ENCODE measurements at regions not wholly inside any gene's neighbourhood (a gene's known extent, or its start where the extent isn't known, plus 50 kb on each side); places are given as distances from the start of the nearest gene placed in this dataset.

DNA sequence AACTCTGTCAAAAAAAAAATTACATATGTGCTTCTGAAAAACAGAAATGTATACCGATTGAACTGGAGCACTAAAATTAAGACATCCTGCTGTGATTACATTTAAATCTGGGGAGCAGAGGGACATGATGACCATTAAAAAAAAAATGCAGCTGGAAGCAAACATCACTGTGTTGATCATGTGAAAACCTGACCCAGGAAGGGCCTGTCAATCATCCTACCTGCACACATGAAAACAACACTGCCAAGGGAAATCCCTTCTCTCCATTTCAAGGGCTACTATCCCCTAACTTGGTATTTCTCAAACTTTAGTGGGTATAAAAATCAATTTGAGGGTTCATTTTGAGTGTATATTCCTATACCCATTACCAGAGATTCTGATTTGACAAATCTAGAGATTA lies 719.9 kb upstream of the CBLB start:
- Histone ChIP-seq H4K20me1 (ENCODE audit: insufficient read depth, poor library complexity, severe bottlenecking) (no peaks in the 10 kb centered on the region), H3K9me3 (ENCODE audit: low read depth) (no peaks in the 10 kb centered on the region), H3K79me2 (no peaks in the 10 kb centered on the region), H3K27me3 (no peaks in the 10 kb centered on the region), H3K9me2 (replicated peaks; ENCODE audit: insufficient read depth) (no peaks in the 10 kb centered on the region), H3K4me3 (no peak overlapping the region), H3K4me1 (ENCODE audit: insufficient read depth) (no peaks in the 10 kb centered on the region), H2AFZ (no peak overlapping the region), H3K36me3 (replicated peaks; ENCODE audit: insufficient read depth, low read depth) (no peaks in the 10 kb centered on the region), H3K4me2 (no peak overlapping the region), H3K27ac (no peak overlapping the region)
- TF ChIP-seq, protein P1, sequence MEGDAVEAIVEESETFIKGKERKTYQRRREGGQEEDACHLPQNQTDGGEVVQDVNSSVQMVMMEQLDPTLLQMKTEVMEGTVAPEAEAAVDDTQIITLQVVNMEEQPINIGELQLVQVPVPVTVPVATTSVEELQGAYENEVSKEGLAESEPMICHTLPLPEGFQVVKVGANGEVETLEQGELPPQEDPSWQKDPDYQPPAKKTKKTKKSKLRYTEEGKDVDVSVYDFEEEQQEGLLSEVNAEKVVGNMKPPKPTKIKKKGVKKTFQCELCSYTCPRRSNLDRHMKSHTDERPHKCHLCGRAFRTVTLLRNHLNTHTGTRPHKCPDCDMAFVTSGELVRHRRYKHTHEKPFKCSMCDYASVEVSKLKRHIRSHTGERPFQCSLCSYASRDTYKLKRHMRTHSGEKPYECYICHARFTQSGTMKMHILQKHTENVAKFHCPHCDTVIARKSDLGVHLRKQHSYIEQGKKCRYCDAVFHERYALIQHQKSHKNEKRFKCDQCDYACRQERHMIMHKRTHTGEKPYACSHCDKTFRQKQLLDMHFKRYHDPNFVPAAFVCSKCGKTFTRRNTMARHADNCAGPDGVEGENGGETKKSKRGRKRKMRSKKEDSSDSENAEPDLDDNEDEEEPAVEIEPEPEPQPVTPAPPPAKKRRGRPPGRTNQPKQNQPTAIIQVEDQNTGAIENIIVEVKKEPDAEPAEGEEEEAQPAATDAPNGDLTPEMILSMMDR (IDR thresholded peaks at IDR 0.05; ENCODE audit: poor library complexity), result no peak
- no peak for DNase-seq (ENCODE audit: low spot score)
- 95% methylated on average over 1 of the region's 1 CpG for WGBS (ENCODE audit: low lambda C conversion rate, missing lambda C conversion rate)

DNA sequence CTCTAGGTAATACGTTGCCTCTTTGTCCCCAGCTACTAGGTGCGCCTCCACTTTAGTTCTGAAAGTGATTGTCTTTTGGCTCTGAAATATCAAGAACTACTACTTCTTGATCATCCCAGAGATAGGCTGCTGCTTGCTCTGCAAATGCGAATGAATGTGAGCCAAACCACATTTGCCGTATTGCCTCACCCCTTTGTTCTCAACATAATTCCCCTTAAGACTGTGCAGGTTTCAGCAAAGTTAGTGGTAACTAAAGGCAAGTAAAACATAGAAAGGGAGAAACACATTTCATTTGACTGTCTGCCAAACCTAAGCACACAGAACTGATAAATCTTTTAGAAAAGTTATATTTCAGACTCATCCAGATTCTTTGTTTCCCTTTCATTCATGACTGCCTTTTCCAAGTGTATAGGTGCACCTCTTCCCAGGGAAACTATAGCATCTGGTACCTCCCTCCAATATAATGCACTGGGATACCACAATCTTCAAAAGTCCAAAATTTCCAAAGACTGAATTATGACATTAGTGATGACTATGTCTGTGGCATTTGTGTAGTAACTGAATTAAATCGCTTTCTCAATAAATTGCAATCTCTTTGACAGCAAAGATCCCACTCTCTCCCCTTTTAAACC lies 720.6 kb upstream of the CBLB start:
- Histone ChIP-seq H3K36me3 (replicated peaks; ENCODE audit: insufficient read depth, low read depth) (no peaks in the 10 kb centered on the region), H3K4me3 (no peak overlapping the region), H3K4me2 (peak overlapping the region; percentile 29), H4K20me1 (ENCODE audit: insufficient read depth, poor library complexity, severe bottlenecking) (no peaks in the 10 kb centered on the region), H3K4me1 (ENCODE audit: insufficient read depth) (no peaks in the 10 kb centered on the region), H3K79me2 (no peaks in the 10 kb centered on the region), H3K27ac (no peak overlapping the region), H3K9me2 (replicated peaks; ENCODE audit: insufficient read depth) (no peaks in the 10 kb centered on the region), H2AFZ (no peak overlapping the region), H3K9me3 (ENCODE audit: low read depth) (no peaks in the 10 kb centered on the region), H3K27me3 (no peaks in the 10 kb centered on the region)
- no peak for DNase-seq (ENCODE audit: low spot score)
- TF ChIP-seq EZH2phosphoT487 (IDR thresholded peaks at IDR 0.05; ENCODE audit: low read depth, severe bottlenecking, unreplicated experiment), result no peak
- TF ChIP-seq EZH2 (IDR thresholded peaks at IDR 0.05; ENCODE audit: borderline replicate concordance), result no peak
- TF ChIP-seq, protein P1 (IDR thresholded peaks at IDR 0.05; ENCODE audit: poor library complexity), result no peak
- 82% methylated on average over 5 of the region's 5 CpGs for WGBS (ENCODE audit: low lambda C conversion rate, missing lambda C conversion rate)

DNA sequence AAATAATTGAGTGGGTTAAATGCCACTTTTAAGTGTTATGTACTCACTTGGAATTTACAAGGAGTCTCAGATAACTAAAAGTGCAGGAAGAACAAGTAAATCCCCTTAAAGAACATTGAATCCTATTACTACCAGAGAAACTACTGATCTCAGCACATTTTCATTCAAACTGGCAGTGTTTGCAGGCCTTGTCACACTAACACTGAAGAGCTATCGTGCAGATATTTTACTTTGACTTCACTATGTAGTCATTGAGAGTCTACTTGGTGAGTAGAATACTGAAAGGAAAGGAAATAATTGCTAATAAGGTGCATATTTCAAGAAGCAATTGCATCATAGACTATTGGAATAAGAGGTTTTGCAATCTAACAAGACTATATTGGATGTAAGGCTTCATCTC lies 721.4 kb upstream of the CBLB start:
- Histone ChIP-seq H3K36me3 (replicated peaks; ENCODE audit: insufficient read depth, low read depth) (no peaks in the 10 kb centered on the region), H3K9me3 (ENCODE audit: low read depth) (no peaks in the 10 kb centered on the region), H3K4me3 (no peak overlapping the region), H3K9me2 (replicated peaks; ENCODE audit: insufficient read depth) (no peaks in the 10 kb centered on the region), H2AFZ (no peak overlapping the region), H3K79me2 (no peaks in the 10 kb centered on the region), H3K4me2 (no peak overlapping the region), H3K27me3 (no peaks in the 10 kb centered on the region), H3K4me1 (ENCODE audit: insufficient read depth) (no peaks in the 10 kb centered on the region), H4K20me1 (ENCODE audit: insufficient read depth, poor library complexity, severe bottlenecking) (no peaks in the 10 kb centered on the region), H3K27ac (no peak overlapping the region)
- 45% methylated on average over 1 of the region's 1 CpG for WGBS (ENCODE audit: low lambda C conversion rate, missing lambda C conversion rate)
- TF ChIP-seq, protein P1 (IDR thresholded peaks at IDR 0.05; ENCODE audit: poor library complexity), result no peak
- TF ChIP-seq EZH2phosphoT487 (IDR thresholded peaks at IDR 0.05; ENCODE audit: low read depth, severe bottlenecking, unreplicated experiment) (no peak), EZH2 (IDR thresholded peaks at IDR 0.05; ENCODE audit: borderline replicate concordance) (no peak)
- DNase-seq (ENCODE audit: low spot score), result no peak

DNA sequence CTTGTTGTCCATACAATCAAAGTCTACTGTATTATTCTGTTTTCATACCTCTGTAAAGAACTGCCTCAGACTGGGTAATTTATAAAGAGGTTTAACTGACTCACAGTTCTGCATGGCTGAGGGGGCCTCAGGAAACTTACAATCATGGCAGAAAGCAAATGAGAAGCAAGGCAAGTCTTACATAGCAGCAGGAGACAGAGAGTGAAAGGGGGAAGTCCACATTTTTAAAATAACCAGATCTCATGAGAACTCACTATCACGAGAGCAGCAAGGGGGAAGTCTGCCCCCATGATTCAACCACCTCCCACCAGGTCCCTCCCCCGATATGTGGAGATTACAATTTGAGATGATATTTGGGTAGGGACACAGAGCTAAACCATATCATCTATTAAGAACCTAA lies 724.6 kb upstream of the CBLB start:
- Histone ChIP-seq H3K9me2 (replicated peaks; ENCODE audit: insufficient read depth) (no peaks in the 10 kb centered on the region), H3K27me3 (no peaks in the 10 kb centered on the region), H3K27ac (no peak overlapping the region), H3K9me3 (ENCODE audit: low read depth) (no peaks in the 10 kb centered on the region), H3K4me3 (no peak overlapping the region), H3K79me2 (no peaks in the 10 kb centered on the region), H3K4me1 (ENCODE audit: insufficient read depth) (no peaks in the 10 kb centered on the region), H2AFZ (no peak overlapping the region), H3K36me3 (replicated peaks; ENCODE audit: insufficient read depth, low read depth) (no peaks in the 10 kb centered on the region), H4K20me1 (ENCODE audit: insufficient read depth, poor library complexity, severe bottlenecking) (no peaks in the 10 kb centered on the region), H3K4me2 (no peak overlapping the region)
- TF ChIP-seq, protein P1 (IDR thresholded peaks at IDR 0.05; ENCODE audit: poor library complexity), result no peak
- no peak for TF ChIP-seq EZH2 (IDR thresholded peaks at IDR 0.05; ENCODE audit: borderline replicate concordance)
- no peak for TF ChIP-seq EZH2phosphoT487 (IDR thresholded peaks at IDR 0.05; ENCODE audit: low read depth, severe bottlenecking, unreplicated experiment)
- 96% methylated on average over 2 of the region's 2 CpGs for WGBS (ENCODE audit: low lambda C conversion rate, missing lambda C conversion rate)
- DNase-seq (ENCODE audit: low spot score), result no peak
